ENCODE measurements at regions not wholly inside any gene's neighbourhood (a gene's known extent, or its start where the extent isn't known, plus 50 kb on each side); places are given as distances from the start of the nearest gene placed in this dataset.

GRCh38 chr2:103594823-103595222 lies 833.0 kb downstream of the TMEM182 start:
- TF ChIP-seq CTCF (conservative IDR thresholded peaks at IDR 0.05 in 1 of 2, IDR thresholded peaks at IDR 0.05 in 1 of 2; ENCODE audit: extremely low read depth in 1 of 2, insufficient read depth in 1 of 2, low read depth in 1 of 2, low read length in 2 of 2): no peak
- no peak for TF ChIP-seq EZH2 (IDR thresholded peaks at IDR 0.05; ENCODE audit: borderline replicate concordance, low read length)
